K562 (cell line): ENCODE measurements at regions not wholly inside any gene's neighbourhood (a gene's known extent, or its start where the extent isn't known, plus 50 kb on each side); places are given as distances from the start of the nearest gene placed in this dataset.
A peak's percentile ranks its signal among the peaks of the same experiment; 100 is the strongest.

Source experiments
- ATAC-seq: fragments of 200-7000 bp; cut with Tn5 transposase; 3 replicates; pipeline ENCODE4 v1.9.1; 2020; ENCODE audit warnings: moderate library complexity
- BruUV-seq: library from RNA; stranded (reverse); fragments of 400-500 nt; replicated peaks from 2 replicates; lab custom pipeline; 2021; lab: Mats Ljungman, UMichigan
- CTCF ChIA-PET: fragments of 300-600 bp; formaldehyde crosslinking; extraction: SDS; loops from one replicate; lab custom pipeline; 2021; ENCODE audit warnings: low intra/inter-chr PET ratio; lab: Yijun Ruan, JAX
- POLR2A ChIA-PET: fragments of 300-600, 350-650 bp; sonication (Branson Sonifier 250); formaldehyde crosslinking; extraction: SDS; loops from one replicate; lab custom pipeline; 2021; ENCODE audit warnings: antibody characterized with exemption, inconsistent platforms; lab: Yijun Ruan, JAX
- DNase-seq, 4 experiments: peaks; one replicate each; pipeline versions ENCODE4 v3.0.0 to v3.0.0-alpha.2; 2011 to 2018; ENCODE audit warnings: low spot score in 3 of 4, mixed read lengths in 3 of 4; ENCODE audit errors: extremely low read depth in 1 of 4
- FAIRE-seq: peaks from 2 replicates; lab custom pipeline; 2011; peaks lifted over from hg19 to GRCh38; lab: Jason Lieb, UNC
- H2AFZ ChIP-seq: 2 replicates; pipeline ENCODE4 v1.6.0; 2011; ENCODE audit warnings: low read depth, low read length, control low read depth, inconsistent platforms
- H3K27ac ChIP-seq: fragments of 200-600 bp; 3 replicates; pipeline ENCODE4 v1.8.0; 2011; ENCODE audit warnings: low read depth, mild to moderate bottlenecking, control low read depth, inconsistent platforms, low read length, moderate library complexity, mixed read lengths; ENCODE audit errors: extremely low read depth
- H3K27me3 ChIP-seq, 2 experiments: fragments of 300-600 bp in 1 of 2; 2 replicates in 1 of 2; 3 replicates in 1 of 2; pipeline versions ENCODE4 v1.6.0 to v1.8.0; 2011; ENCODE audit warnings: inconsistent platforms in 2 of 2, low read length in 2 of 2, mild to moderate bottlenecking in 1 of 2, mixed read lengths in 1 of 2, moderate library complexity in 1 of 2; ENCODE audit not compliant: control insufficient read depth in 2 of 2, insufficient read depth in 2 of 2
- H3K36me3 ChIP-seq: fragments of 300-600 bp; 3 replicates; pipeline ENCODE4 v1.8.0; 2011; ENCODE audit warnings: mild to moderate bottlenecking, low read length, inconsistent platforms; ENCODE audit not compliant: control insufficient read depth, insufficient read depth
- H3K4me1 ChIP-seq, 2 experiments: fragments of 200-600 bp in 1 of 2; replicated peaks in 1 of 2; 2 replicates in 1 of 2; 3 replicates in 1 of 2; pipeline versions ENCODE4 v1.5.1 to v1.8.0; 2011; ENCODE audit warnings: inconsistent platforms in 2 of 2, low read length in 2 of 2, mild to moderate bottlenecking in 1 of 2, mixed read lengths in 1 of 2, moderate library complexity in 1 of 2; ENCODE audit not compliant: control insufficient read depth in 2 of 2, insufficient read depth in 2 of 2
- H3K4me2 ChIP-seq: 2 replicates; pipeline ENCODE4 v1.6.1; 2011; ENCODE audit warnings: low read length, control low read depth, inconsistent platforms, mixed read lengths; ENCODE audit not compliant: insufficient read depth
- H3K4me3 ChIP-seq: fragments of 200-600 bp; sonication (generic), shearing (Covaris generic); 2 replicates; pipeline ENCODE4 v1.5.1; 2016; ENCODE audit warnings: control low read depth, inconsistent platforms
- H3K79me2 ChIP-seq: fragments of 200-600 bp; 3 replicates; pipeline ENCODE4 v1.8.0; 2011; ENCODE audit warnings: low read length, inconsistent platforms; ENCODE audit not compliant: control insufficient read depth, insufficient read depth
- H3K9ac ChIP-seq, 2 experiments: 2 replicates each; pipeline versions ENCODE4 v1.6.0 to v1.6.1; 2011; ENCODE audit warnings: low read depth in 2 of 2, low read length in 2 of 2, control low read depth in 1 of 2, inconsistent platforms in 1 of 2, mild to moderate bottlenecking in 1 of 2, mixed read lengths in 1 of 2; ENCODE audit not compliant: insufficient read depth in 1 of 2
- H3K9me1 ChIP-seq: one replicate; pipeline ENCODE4 v1.6.0; 2011; ENCODE audit warnings: inconsistent platforms, mild to moderate bottlenecking, low read length, moderate library complexity; ENCODE audit not compliant: control insufficient read depth, insufficient read depth
- H3K9me3 ChIP-seq: replicated peaks from 2 replicates; pipeline ENCODE4 v1.5.1; 2011; ENCODE audit warnings: low read depth, low read length, inconsistent platforms; ENCODE audit not compliant: control insufficient read depth, insufficient read depth
- H4K20me1 ChIP-seq: replicated peaks from 2 replicates; pipeline ENCODE4 v1.6.1; 2011; ENCODE audit warnings: low read length, inconsistent platforms, mixed read lengths; ENCODE audit not compliant: control insufficient read depth, insufficient read depth
- FOXJ3 ChIP-seq: sonication (generic); formaldehyde crosslinking; IDR thresholded peaks from 2 replicates; pipeline ENCODE4 v1.4.0; 2020; ENCODE audit warnings: mild to moderate bottlenecking, missing genetic modification reagents
- FUS ChIP-seq: fragments of 200-400 bp; formaldehyde crosslinking; optimal IDR thresholded peaks from 2 replicates; pipeline ENCODE3; 2017; ENCODE audit warnings: low read depth, low read length
- GABPB2 ChIP-seq: fragments of 250-450 bp; sonication (Bioruptor Pico); conservative IDR thresholded peaks from 2 replicates; pipeline ENCODE4 v1.5.1; 2021; ENCODE audit warnings: mild to moderate bottlenecking
- RAD21 ChIP-seq, 2 experiments: fragments of 250-450 bp in 1 of 2; fragments of 450-650 bp in 1 of 2; sonication (Bioruptor Pico) in 1 of 2; formaldehyde crosslinking in 1 of 2; IDR thresholded peaks in 1 of 2; conservative IDR thresholded peaks in 1 of 2; 2 replicates each; pipeline versions ENCODE4 v1.4.0 to v1.8.0; 2020 to 2022; ENCODE audit warnings: mild to moderate bottlenecking in 2 of 2, moderate library complexity in 1 of 2
- REST ChIP-seq, 2 experiments: fragments of 450-650 bp; formaldehyde crosslinking in 1 of 2; IDR thresholded peaks; 2 replicates each; pipeline versions ENCODE4 v1.4.0 to v1.6.1; 2014 to 2020; ENCODE audit warnings: mild to moderate bottlenecking in 2 of 2, borderline replicate concordance in 1 of 2, low read depth in 1 of 2
- WGBS: fragments of 100-300 bp; shearing (Covaris generic); methylation state at CpG from one replicate; pipeline ENCODE4 v1.1.6; 2016; ENCODE audit warnings: low coverage, mixed read lengths; ENCODE audit not compliant: insufficient coverage; ENCODE audit errors: missing lambda C conversion rate; 5-methylcytosine and 5-hydroxymethylcytosine counted together
- in situ Hi-C: fragments of 300-500 bp; cut with MboI; formaldehyde crosslinking; loops from 4 replicates; pipeline ENCODE4 v1.15.0; 2018; ENCODE audit warnings: inconsistent platforms, mixed read lengths
- intact Hi-C: fragments of 100-400 bp; cut with micrococcal nuclease; formaldehyde crosslinking; loops from 2 replicates; pipeline ENCODE4 v1.14.2; 2022
- TF ChIP-seq, protein P1 (sequence below): sonication (generic); formaldehyde crosslinking; IDR thresholded peaks from 2 replicates; pipeline ENCODE4 v1.8.1; 2023; ENCODE audit warnings: mild to moderate bottlenecking, missing genetic modification reagents
- TF ChIP-seq, protein P2 (sequence below), 2 experiments: fragments of 450-650 bp in 1 of 2; sonication (generic) in 1 of 2; formaldehyde crosslinking in 1 of 2; IDR thresholded peaks in 1 of 2; conservative IDR thresholded peaks in 1 of 2; 2 replicates each; pipeline versions ENCODE4 v1.6.1 to v1.8.1; 2016 to 2023; ENCODE audit warnings: mild to moderate bottlenecking in 2 of 2, moderate library complexity in 2 of 2, inconsistent platforms in 1 of 2, missing genetic modification reagents in 1 of 2

DNA sequence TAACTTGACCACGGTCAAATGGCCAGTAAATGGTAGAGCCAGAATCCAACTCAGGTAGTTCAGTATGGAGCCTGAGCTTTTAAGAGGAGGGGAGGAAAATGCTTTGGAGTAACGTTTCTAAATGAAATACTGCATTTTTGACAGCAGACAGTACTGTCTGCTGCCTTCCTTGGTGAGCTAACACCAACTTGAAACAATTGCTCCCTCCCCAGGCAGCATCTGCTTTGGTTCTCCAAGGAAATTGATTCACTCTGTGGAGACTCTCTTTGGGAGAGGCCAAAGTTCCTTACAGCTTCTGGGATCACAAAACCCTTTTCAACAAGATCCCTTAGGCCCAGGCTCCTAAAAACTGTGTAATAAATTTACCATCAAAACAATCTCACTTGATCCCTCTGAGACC lies 75.2 kb upstream of the SSBP2 start:
- in situ Hi-C loops (no loop called here), intact Hi-C loops (no loop called here)
- Histone ChIP-seq H3K4me2 (no peak overlapping the region), H3K79me2 (no peaks in the 10 kb centered on the region), H2AFZ (peak overlapping the region; percentile 36), H3K36me3 (no peaks in the 10 kb centered on the region), H3K27ac (no peak overlapping the region), H3K4me3 (no peak overlapping the region), H4K20me1 (no peaks in the 10 kb centered on the region), H3K9me3 (no peaks in the 10 kb centered on the region), H3K9ac (no peak overlapping the region), H3K27me3 (no peaks in the 10 kb centered on the region), H3K4me1 (no peaks in the 10 kb centered on the region; a peak in 1 of 5 replicates), H3K9me1 (no peaks in the 10 kb centered on the region)
- WGBS, result 54% methylated on average over 2 of the region's 2 CpGs
- DNase-seq (no peak), FAIRE-seq (peak; percentile 68), ATAC-seq (peak; percentile 62)
- ChIA-PET POLR2A (interaction anchor here (0.5 to 0.8 kb wide), 2 partner anchors 10 to 369 kb away, joined by 3 to 4 read pairs; no protein-coding TSS in a partner anchor), CTCF (no interaction called here)
- no TSS peak for BruUV-seq
- TF ChIP-seq RAD21 (CRISPR knock-in tag; conservative IDR thresholded peaks at IDR 0.05 in 1 of 2, IDR thresholded peaks at IDR 0.05 in 1 of 2), result peak in 1 of 2 experiments; percentile 48; a peak in 2 of 4 replicates
- TF ChIP-seq FOXJ3, result no peak
- TF ChIP-seq GABPB2 (CRISPR knock-in tag), result no peak
- TF ChIP-seq, protein P1, sequence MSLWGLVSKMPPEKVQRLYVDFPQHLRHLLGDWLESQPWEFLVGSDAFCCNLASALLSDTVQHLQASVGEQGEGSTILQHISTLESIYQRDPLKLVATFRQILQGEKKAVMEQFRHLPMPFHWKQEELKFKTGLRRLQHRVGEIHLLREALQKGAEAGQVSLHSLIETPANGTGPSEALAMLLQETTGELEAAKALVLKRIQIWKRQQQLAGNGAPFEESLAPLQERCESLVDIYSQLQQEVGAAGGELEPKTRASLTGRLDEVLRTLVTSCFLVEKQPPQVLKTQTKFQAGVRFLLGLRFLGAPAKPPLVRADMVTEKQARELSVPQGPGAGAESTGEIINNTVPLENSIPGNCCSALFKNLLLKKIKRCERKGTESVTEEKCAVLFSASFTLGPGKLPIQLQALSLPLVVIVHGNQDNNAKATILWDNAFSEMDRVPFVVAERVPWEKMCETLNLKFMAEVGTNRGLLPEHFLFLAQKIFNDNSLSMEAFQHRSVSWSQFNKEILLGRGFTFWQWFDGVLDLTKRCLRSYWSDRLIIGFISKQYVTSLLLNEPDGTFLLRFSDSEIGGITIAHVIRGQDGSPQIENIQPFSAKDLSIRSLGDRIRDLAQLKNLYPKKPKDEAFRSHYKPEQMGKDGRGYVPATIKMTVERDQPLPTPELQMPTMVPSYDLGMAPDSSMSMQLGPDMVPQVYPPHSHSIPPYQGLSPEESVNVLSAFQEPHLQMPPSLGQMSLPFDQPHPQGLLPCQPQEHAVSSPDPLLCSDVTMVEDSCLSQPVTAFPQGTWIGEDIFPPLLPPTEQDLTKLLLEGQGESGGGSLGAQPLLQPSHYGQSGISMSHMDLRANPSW (CRISPR knock-in tag), result no peak
- TF ChIP-seq REST (IDR thresholded peaks at IDR 0.05; ENCODE audit: borderline replicate concordance), result peak; percentile 24; the same call in 1 of the 2 replicates
- TF ChIP-seq REST (CRISPR knock-in tag; IDR thresholded peaks at IDR 0.05; ENCODE audit: low read depth), result no peak
- TF ChIP-seq, protein P2, sequence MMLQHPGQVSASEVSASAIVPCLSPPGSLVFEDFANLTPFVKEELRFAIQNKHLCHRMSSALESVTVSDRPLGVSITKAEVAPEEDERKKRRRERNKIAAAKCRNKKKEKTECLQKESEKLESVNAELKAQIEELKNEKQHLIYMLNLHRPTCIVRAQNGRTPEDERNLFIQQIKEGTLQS (IDR thresholded peaks at IDR 0.05), result no peak
- TF ChIP-seq, protein P2 (CRISPR knock-in tag; conservative IDR thresholded peaks at IDR 0.05), result no peak
- no peak for TF ChIP-seq FUS
